WTC11 (cell line): ENCODE measurements at regions not wholly inside any gene's neighbourhood (a gene's known extent, or its start where the extent isn't known, plus 50 kb on each side); places are given as distances from the start of the nearest gene placed in this dataset.

Experiments used
- ATAC-seq: fragments of 200-7000 bp; cut with Tn5 transposase; 2 replicates; pipeline ENCODE4 v1.10.0; 2021; ENCODE audit warnings: mild to moderate bottlenecking, moderate library complexity
- CTCF ChIA-PET: fragments of 300-600 bp; sonication (Branson Sonifier 250); formaldehyde crosslinking; loops from one replicate; lab custom pipeline; 2021; ENCODE audit warnings: antibody characterized with exemption; lab: Charles Lee
- POLR2A ChIA-PET: fragments of 350-600 bp; sonication (Branson Sonifier 250); formaldehyde crosslinking; loops from one replicate; lab custom pipeline; 2021; ENCODE audit warnings: antibody characterized with exemption; lab: Charles Lee
- DNase-seq: peaks from one replicate; pipeline ENCODE4 v3.0.0; 2021; ENCODE audit warnings: low spot score
- H3K27ac Mint-ChIP-seq: 2 replicates; pipeline ENCODE4 v1.8.0; 2021; ENCODE audit warnings: mixed read lengths
- H3K27me3 Mint-ChIP-seq: 2 replicates; pipeline ENCODE4 v1.8.0; 2021; ENCODE audit warnings: low read depth, mild to moderate bottlenecking, moderate library complexity, mixed read lengths
- H3K36me3 Mint-ChIP-seq: 2 replicates; pipeline ENCODE4 v1.8.0; 2021; ENCODE audit warnings: mixed read lengths
- H3K4me1 Mint-ChIP-seq: 2 replicates; pipeline ENCODE4 v1.8.0; 2022; ENCODE audit warnings: mixed read lengths
- H3K4me3 Mint-ChIP-seq: 2 replicates; pipeline ENCODE4 v1.8.0; 2021; ENCODE audit warnings: mild to moderate bottlenecking, moderate library complexity, mixed read lengths
- H3K9me3 Mint-ChIP-seq: 2 replicates; pipeline ENCODE4 v1.8.0; 2021; ENCODE audit warnings: mixed read lengths
- AR ChIP-seq: fragments of 250-450 bp; sonication (Bioruptor Pico); IDR thresholded peaks from 2 replicates; pipeline ENCODE4 v1.9.0; 2021; ENCODE audit warnings: mild to moderate bottlenecking
- CDX4 ChIP-seq: fragments of 250-450 bp; sonication (Bioruptor Pico); IDR thresholded peaks from 2 replicates; pipeline ENCODE4 v1.9.0; 2021; ENCODE audit warnings: moderate library complexity, mild to moderate bottlenecking, inconsistent platforms, borderline replicate concordance
- CREM ChIP-seq: sonication (generic); formaldehyde crosslinking; IDR thresholded peaks from 2 replicates; pipeline ENCODE4 v1.8.1; 2022; ENCODE audit warnings: mild to moderate bottlenecking, missing genetic modification reagents, moderate library complexity
- E2F4 ChIP-seq: sonication (generic); formaldehyde crosslinking; IDR thresholded peaks from 2 replicates; pipeline ENCODE4 v1.8.1; 2022; ENCODE audit warnings: low read depth, mild to moderate bottlenecking, moderate library complexity, missing genetic modification reagents, borderline replicate concordance
- E2F5 ChIP-seq: sonication (generic); formaldehyde crosslinking; IDR thresholded peaks from 2 replicates; pipeline ENCODE4 v1.8.1; 2022; ENCODE audit warnings: mild to moderate bottlenecking, moderate library complexity, missing genetic modification reagents
- ELF4 ChIP-seq: sonication (generic); formaldehyde crosslinking; IDR thresholded peaks from 2 replicates; pipeline ENCODE4 v1.8.1; 2022; ENCODE audit warnings: low read depth, mild to moderate bottlenecking, moderate library complexity, missing genetic modification reagents
- ERG ChIP-seq: fragments of 250-450 bp; sonication (Bioruptor Pico); IDR thresholded peaks from 2 replicates; pipeline ENCODE4 v1.8.0; 2021; ENCODE audit warnings: mild to moderate bottlenecking
- FOXJ3 ChIP-seq: sonication (generic); formaldehyde crosslinking; IDR thresholded peaks from 2 replicates; pipeline ENCODE4 v1.9.0; 2021; ENCODE audit warnings: missing genetic modification reagents, mild to moderate bottlenecking, borderline replicate concordance
- FOXP4 ChIP-seq: sonication (generic); formaldehyde crosslinking; IDR thresholded peaks from 2 replicates; pipeline ENCODE4 v1.8.0; 2022; ENCODE audit warnings: mild to moderate bottlenecking, missing genetic modification reagents
- GRHL2 ChIP-seq: fragments of 250-450 bp; sonication (Bioruptor Pico); IDR thresholded peaks from 2 replicates; pipeline ENCODE4 v1.8.0; 2022; ENCODE audit warnings: mild to moderate bottlenecking, moderate library complexity; ENCODE audit not compliant: insufficient replicate concordance, severe bottlenecking
- GTF2I ChIP-seq: fragments of 250-450 bp; sonication (Bioruptor Pico); conservative IDR thresholded peaks from 2 replicates; pipeline ENCODE4 v1.4.0; 2021; ENCODE audit warnings: mild to moderate bottlenecking
- IRF1 ChIP-seq: sonication (generic); formaldehyde crosslinking; IDR thresholded peaks from 2 replicates; pipeline ENCODE4 v1.8.0; 2023; ENCODE audit warnings: missing genetic modification reagents
- JAZF1 ChIP-seq: fragments of 250-450 bp; sonication (Bioruptor Pico); IDR thresholded peaks from 2 replicates; pipeline ENCODE4 v1.9.0; 2021; ENCODE audit warnings: moderate library complexity, mild to moderate bottlenecking, inconsistent platforms
- MLX ChIP-seq: sonication (generic); formaldehyde crosslinking; IDR thresholded peaks from 2 replicates; pipeline ENCODE4 v1.8.1; 2023; ENCODE audit warnings: mild to moderate bottlenecking, missing genetic modification reagents, moderate library complexity
- NFATC4 ChIP-seq: fragments of 250-450 bp; sonication (Bioruptor Pico); IDR thresholded peaks from 2 replicates; pipeline ENCODE4 v1.9.0; 2021; ENCODE audit warnings: mild to moderate bottlenecking
- SMAD3 ChIP-seq: sonication (generic); formaldehyde crosslinking; IDR thresholded peaks from 2 replicates; pipeline ENCODE4 v1.8.0; 2022; ENCODE audit warnings: missing genetic modification reagents, mild to moderate bottlenecking, borderline replicate concordance
- TP53 ChIP-seq: sonication (generic); formaldehyde crosslinking; IDR thresholded peaks from 2 replicates; pipeline ENCODE4 v1.8.1; 2023; ENCODE audit warnings: mild to moderate bottlenecking, missing genetic modification reagents
- ZNF263 ChIP-seq: sonication (generic); formaldehyde crosslinking; IDR thresholded peaks from 2 replicates; pipeline ENCODE4 v1.8.1; 2022; ENCODE audit warnings: low read depth, mild to moderate bottlenecking, moderate library complexity, missing genetic modification reagents
- ZNF396 ChIP-seq: fragments of 250-450 bp; sonication (Bioruptor Pico); IDR thresholded peaks from 2 replicates; pipeline ENCODE4 v1.8.0; 2021; ENCODE audit warnings: mild to moderate bottlenecking, moderate library complexity, borderline replicate concordance
- ZNF416 ChIP-seq: fragments of 250-450 bp; sonication (Bioruptor Pico); IDR thresholded peaks from 2 replicates; pipeline ENCODE4 v1.9.0; 2021; ENCODE audit warnings: mild to moderate bottlenecking, inconsistent platforms

GRCh38 chr3:80192936-80193335 is 425.1 kb upstream of the ROBO1 start:
- Mint-ChIP-seq H3K9me3 (peaks cover 16% of the 10 kb centered on the region), H3K27me3 (no peaks in the 10 kb centered on the region), H3K4me1 (peaks cover 9% of the 10 kb centered on the region), H3K36me3 (peaks cover 10% of the 10 kb centered on the region)
- no peak for ATAC-seq
- ChIA-PET POLR2A (no interaction called here), CTCF (no interaction called here)
- TF ChIP-seq AR (CRISPR knock-in tag) (no peak), ZNF416 (no peak), CDX4 (no peak), GRHL2 (CRISPR knock-in tag) (no peak), E2F4 (no peak), FOXP4 (CRISPR knock-in tag) (no peak), IRF1 (CRISPR knock-in tag) (no peak), GTF2I (CRISPR knock-in tag) (no peak), ERG (CRISPR knock-in tag) (no peak), NFATC4 (no peak), SMAD3 (CRISPR knock-in tag) (no peak), TP53 (CRISPR knock-in tag) (no peak), CREM (no peak), ZNF396 (CRISPR knock-in tag) (no peak), ZNF263 (CRISPR knock-in tag) (no peak), MLX (CRISPR knock-in tag) (no peak), JAZF1 (CRISPR knock-in tag) (no peak), ELF4 (CRISPR knock-in tag) (no peak), FOXJ3 (CRISPR knock-in tag) (no peak), E2F5 (CRISPR knock-in tag) (no peak)
- TF ChIP-seq, all 79 proteins: peak for 0
- no peak overlapping the region for H3K4me3 Mint-ChIP-seq
- DNase-seq, result no peak
- no peak overlapping the region for H3K27ac Mint-ChIP-seq
